ENCODE measurements at regions not wholly inside any gene's neighbourhood (a gene's known extent, or its start where the extent isn't known, plus 50 kb on each side); places are given as distances from the start of the nearest gene placed in this dataset.

- intact Hi-C loops (cut with DNase I, micrococcal nuclease): no loop called here
- CTCF ChIA-PET: interaction anchor here (0.8 kb wide), 1 partner anchor 447 kb away, joined by 5 read pairs; no protein-coding TSS in a partner anchor
- Mint-ChIP-seq H3K4me3 (no peak overlapping the region), H3K9me3 (ENCODE audit: low read depth) (peaks cover 15% of the 10 kb centered on the region), H3K36me3 (ENCODE audit: low read depth) (no peaks in the 10 kb centered on the region), H3K4me1 (no peaks in the 10 kb centered on the region), H3K27ac (no peak overlapping the region), H3K27me3 (no peaks in the 10 kb centered on the region)
- DNase-seq: no peak
- no peak for ATAC-seq
- POLR2A ChIA-PET: no interaction called here
Observed at GRCh38 chr1:164240081-164240480, 318.9 kb upstream of the PBX1 start.

GRCh38 chr1:164250365-164250764 is 308.6 kb upstream of the PBX1 start:
- H3K4me3 Mint-ChIP-seq: no peak overlapping the region
- H3K4me1 Mint-ChIP-seq: no peaks in the 10 kb centered on the region
- peaks cover 31% of the 10 kb centered on the region for H3K9me3 Mint-ChIP-seq (ENCODE audit: low read depth)
- ChIA-PET CTCF (no interaction called here), POLR2A (no interaction called here)
- no peak for DNase-seq
- ATAC-seq: no peak
- H3K36me3 Mint-ChIP-seq (ENCODE audit: low read depth): no peaks in the 10 kb centered on the region
- intact Hi-C loops (cut with DNase I, micrococcal nuclease): no loop called here
- H3K27me3 Mint-ChIP-seq: no peaks in the 10 kb centered on the region
- no peak overlapping the region for H3K27ac Mint-ChIP-seq

GRCh38 chr1:164256456-164256855 is 302.5 kb upstream of the PBX1 start:
- Mint-ChIP-seq H3K36me3 (ENCODE audit: low read depth) (no peaks in the 10 kb centered on the region), H3K4me1 (no peaks in the 10 kb centered on the region), H3K27ac (no peak overlapping the region), H3K27me3 (no peaks in the 10 kb centered on the region), H3K9me3 (ENCODE audit: low read depth) (peaks cover 20% of the 10 kb centered on the region), H3K4me3 (no peak overlapping the region)
- CTCF ChIA-PET: no interaction called here
- no peak for ATAC-seq
- POLR2A ChIA-PET: no interaction called here
- intact Hi-C loops (cut with DNase I, micrococcal nuclease): no loop called here
- no peak for DNase-seq

GRCh38 chr1:164261691-164262240 is 297.2 kb upstream of the PBX1 start:
- POLR2A ChIA-PET: no interaction called here

GRCh38 chr1:164263540-164263939 is 295.4 kb upstream of the PBX1 start:
- no peaks in the 10 kb centered on the region for H3K4me1 Mint-ChIP-seq
- no peak overlapping the region for H3K4me3 Mint-ChIP-seq
- intact Hi-C loops (cut with DNase I, micrococcal nuclease): no loop called here
- CTCF ChIA-PET: no interaction called here
- no peaks in the 10 kb centered on the region for H3K27me3 Mint-ChIP-seq
- POLR2A ChIA-PET: no interaction called here
- no peak overlapping the region for H3K27ac Mint-ChIP-seq
- no peaks in the 10 kb centered on the region for H3K36me3 Mint-ChIP-seq (ENCODE audit: low read depth)
- peaks cover 4% of the 10 kb centered on the region for H3K9me3 Mint-ChIP-seq (ENCODE audit: low read depth)
- no peak for DNase-seq
- no peak for ATAC-seq

More at GRCh38 chr1:164261691-164262240, 297.2 kb upstream of the PBX1 start:
- CTCF ChIA-PET: interaction anchor here (0.6 to 0.7 kb wide), 2 partner anchors 73 to 924 kb away, joined by 3 to 4 read pairs; no protein-coding TSS in a partner anchor
- H3K4me3 Mint-ChIP-seq: no peak overlapping the region
- no peaks in the 10 kb centered on the region for H3K36me3 Mint-ChIP-seq (ENCODE audit: low read depth)
- DNase-seq (no peak), ATAC-seq (no peak)
- H3K27me3 Mint-ChIP-seq: no peaks in the 10 kb centered on the region
- no peak overlapping the region for H3K27ac Mint-ChIP-seq
- intact Hi-C loops (cut with DNase I, micrococcal nuclease): no loop called here
- no peaks in the 10 kb centered on the region for H3K4me1 Mint-ChIP-seq
- peaks cover 6% of the 10 kb centered on the region for H3K9me3 Mint-ChIP-seq (ENCODE audit: low read depth)

- H3K36me3 Mint-ChIP-seq (ENCODE audit: low read depth): no peaks in the 10 kb centered on the region
- H3K4me3 Mint-ChIP-seq: no peak overlapping the region
- intact Hi-C loops (cut with DNase I, micrococcal nuclease): no loop called here
- H3K4me1 Mint-ChIP-seq: no peaks in the 10 kb centered on the region
- H3K27ac Mint-ChIP-seq: no peak overlapping the region
- H3K9me3 Mint-ChIP-seq (ENCODE audit: low read depth): peaks cover 2% of the 10 kb centered on the region
- ChIA-PET CTCF (interaction anchor here (1.3 kb wide), 1 partner anchor 104 kb away, joined by 3 read pairs; no protein-coding TSS in a partner anchor), POLR2A (no interaction called here)
- no peak for ATAC-seq
- no peak for DNase-seq
- H3K27me3 Mint-ChIP-seq: no peaks in the 10 kb centered on the region
Observed at GRCh38 chr1:164265232-164265631, 293.8 kb upstream of the PBX1 start.

- ATAC-seq (no peak), DNase-seq (no peak)
- ChIA-PET POLR2A (no interaction called here), CTCF (no interaction called here)
- peaks cover 7% of the 10 kb centered on the region for H3K9me3 Mint-ChIP-seq (ENCODE audit: low read depth)
- intact Hi-C loops (cut with DNase I, micrococcal nuclease): no loop called here
- no peaks in the 10 kb centered on the region for H3K27me3 Mint-ChIP-seq
- no peak overlapping the region for H3K27ac Mint-ChIP-seq
- no peaks in the 10 kb centered on the region for H3K4me1 Mint-ChIP-seq
- H3K36me3 Mint-ChIP-seq (ENCODE audit: low read depth): no peaks in the 10 kb centered on the region
- H3K4me3 Mint-ChIP-seq: no peak overlapping the region
Observed at GRCh38 chr1:164272156-164272555, 286.8 kb upstream of the PBX1 start.

GRCh38 chr1:164296172-164296571 is 262.8 kb upstream of the PBX1 start:
- no peak for DNase-seq
- POLR2A ChIA-PET: no interaction called here
- Mint-ChIP-seq H3K27ac (no peak overlapping the region), H3K4me3 (no peak overlapping the region), H3K4me1 (no peaks in the 10 kb centered on the region), H3K36me3 (ENCODE audit: low read depth) (no peaks in the 10 kb centered on the region), H3K9me3 (ENCODE audit: low read depth) (peaks cover 4% of the 10 kb centered on the region), H3K27me3 (no peaks in the 10 kb centered on the region)
- intact Hi-C loops (cut with DNase I, micrococcal nuclease): no loop called here
- CTCF ChIA-PET: interaction anchor here (0.6 kb wide), 1 partner anchor 890 kb away, joined by 3 read pairs; no protein-coding TSS in a partner anchor
- ATAC-seq: no peak

- H3K27ac Mint-ChIP-seq: no peak overlapping the region
- CTCF ChIA-PET: no interaction called here
- intact Hi-C loops (cut with DNase I, micrococcal nuclease): no loop called here
Observed at GRCh38 chr1:164308101-164308500, 250.9 kb upstream of the PBX1 start.

GRCh38 chr1:164310166-164310565 is 248.8 kb upstream of the PBX1 start:
- DNase-seq (no peak), ATAC-seq (no peak)
- Mint-ChIP-seq H3K27ac (no peak overlapping the region), H3K27me3 (no peaks in the 10 kb centered on the region), H3K9me3 (ENCODE audit: low read depth) (peaks cover 1% of the 10 kb centered on the region), H3K36me3 (ENCODE audit: low read depth) (no peaks in the 10 kb centered on the region), H3K4me1 (no peaks in the 10 kb centered on the region), H3K4me3 (no peak overlapping the region)
- intact Hi-C loops (cut with DNase I, micrococcal nuclease): no loop called here
- POLR2A ChIA-PET: no interaction called here
- CTCF ChIA-PET: no interaction called here

More at GRCh38 chr1:164308101-164308500, 250.9 kb upstream of the PBX1 start:
- POLR2A ChIA-PET: no interaction called here
- Mint-ChIP-seq H3K27me3 (no peaks in the 10 kb centered on the region), H3K9me3 (ENCODE audit: low read depth) (peaks cover 7% of the 10 kb centered on the region), H3K4me1 (no peaks in the 10 kb centered on the region), H3K4me3 (no peak overlapping the region), H3K36me3 (ENCODE audit: low read depth) (no peaks in the 10 kb centered on the region)
- DNase-seq (no peak), ATAC-seq (no peak)

- peaks cover 1% of the 10 kb centered on the region for H3K9me3 Mint-ChIP-seq (ENCODE audit: low read depth)
- no peaks in the 10 kb centered on the region for H3K27me3 Mint-ChIP-seq
- intact Hi-C loops (cut with DNase I, micrococcal nuclease): no loop called here
- no peaks in the 10 kb centered on the region for H3K4me1 Mint-ChIP-seq
- no peak overlapping the region for H3K27ac Mint-ChIP-seq
- ChIA-PET CTCF (interaction anchor here (0.5 kb wide), 1 partner anchor 108 kb away, joined by 3 read pairs; no protein-coding TSS in a partner anchor), POLR2A (no interaction called here)
- no peak overlapping the region for H3K4me3 Mint-ChIP-seq
- DNase-seq (no peak), ATAC-seq (no peak)
- H3K36me3 Mint-ChIP-seq (ENCODE audit: low read depth): no peaks in the 10 kb centered on the region
Observed at GRCh38 chr1:164311377-164311776, 247.6 kb upstream of the PBX1 start.

- H3K4me3 Mint-ChIP-seq: no peak overlapping the region
- POLR2A ChIA-PET: no interaction called here
Observed at GRCh38 chr1:164320790-164321731, 237.9 kb upstream of the PBX1 start.

More at GRCh38 chr1:164320790-164321731, 237.9 kb upstream of the PBX1 start:
- H3K9me3 Mint-ChIP-seq (ENCODE audit: low read depth): no peaks in the 10 kb centered on the region
- no peak for ATAC-seq
- peaks cover 10% of the 10 kb centered on the region for H3K27me3 Mint-ChIP-seq
- no peak overlapping the region for H3K27ac Mint-ChIP-seq
- no peaks in the 10 kb centered on the region for H3K36me3 Mint-ChIP-seq (ENCODE audit: low read depth)
- intact Hi-C loops (cut with DNase I, micrococcal nuclease): loop anchor here in 1 of 2 experiments (10.0 kb wide), 1 partner anchor 1466 kb away; no protein-coding TSS in a partner anchor
- no peak for DNase-seq
- CTCF ChIA-PET: no interaction called here
- H3K4me1 Mint-ChIP-seq: no peaks in the 10 kb centered on the region

Data from activated CD4-positive, alpha-beta T cell treated with anti-CD3 and anti-CD28 coated beads for 36 hours (primary cell).